ENCODE measurements at regions not wholly inside any gene's neighbourhood (a gene's known extent, or its start where the extent isn't known, plus 50 kb on each side); places are given as distances from the start of the nearest gene placed in this dataset.
"Not testable (repeated sequence)": the region's sequence is repeated elsewhere in the genome, so short reads cannot be mapped to it uniquely, and the experiment has no call there.

DNA sequence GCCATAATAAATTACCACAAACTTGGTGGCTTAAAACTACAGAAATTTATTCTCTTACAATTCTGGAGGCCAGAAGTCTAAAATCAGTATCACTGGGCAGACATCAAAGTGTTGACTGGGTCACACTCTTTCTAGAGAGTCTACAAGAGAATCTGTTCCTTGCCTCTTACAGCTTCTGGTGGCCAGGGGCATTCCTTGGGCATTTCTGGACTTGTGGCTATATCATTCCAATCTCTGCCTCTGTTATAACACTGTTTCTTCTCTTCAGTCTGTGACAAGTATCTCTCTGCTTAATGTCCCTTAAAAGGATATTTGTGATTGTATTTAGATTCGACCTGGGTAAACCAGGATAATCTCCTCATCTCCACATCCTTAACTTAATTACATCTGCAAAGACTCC, 207.3 kb upstream of the DCAF8L1 start:
- no peak for DNase-seq

DNA sequence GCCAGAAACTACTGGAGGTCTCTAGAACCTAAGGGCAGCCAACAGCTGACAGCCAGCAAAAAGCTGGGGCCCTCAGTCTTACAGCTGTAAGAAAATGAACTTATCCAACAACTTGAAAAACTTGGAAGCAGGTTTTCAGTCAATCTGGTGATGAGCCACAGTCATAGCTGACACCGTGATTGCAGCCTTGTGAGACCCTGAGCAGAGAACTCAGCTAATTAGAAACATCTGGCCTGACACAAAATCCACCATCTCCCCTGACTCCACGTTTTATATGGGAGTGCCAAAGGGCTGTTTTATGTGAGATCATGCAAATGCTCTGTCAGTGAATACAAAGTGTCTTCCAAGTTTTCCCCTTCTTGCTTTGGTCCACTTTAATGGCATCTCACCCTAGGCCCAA, 198.8 kb upstream of the DCAF8L1 start:
- DNase-seq = no peak

DNA sequence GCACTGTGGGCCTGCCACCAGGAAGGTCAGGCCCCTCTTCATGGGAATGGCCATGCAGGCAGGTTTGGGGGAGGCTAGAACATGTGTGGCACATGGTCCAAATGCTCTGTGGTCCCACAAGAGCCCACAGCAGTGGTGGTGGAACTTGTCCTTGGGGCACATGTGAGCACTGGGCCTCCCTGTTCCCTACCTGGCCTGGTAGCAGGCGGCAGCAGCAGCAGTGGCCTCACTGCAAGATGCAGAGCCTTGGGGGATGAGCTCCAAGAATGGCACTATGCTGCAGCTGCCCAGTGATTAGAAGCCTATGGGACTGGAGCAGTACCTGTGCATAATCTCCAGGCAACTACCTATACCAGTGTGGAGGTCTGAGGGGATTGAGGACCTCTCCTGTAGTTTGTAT, 197.0 kb upstream of the DCAF8L1 start:
- no peak for DNase-seq

- DNase-seq = peak; percentile 0
Observed at GRCh38 chrX:28177202-28177601, 196.0 kb upstream of the DCAF8L1 start.

DNA sequence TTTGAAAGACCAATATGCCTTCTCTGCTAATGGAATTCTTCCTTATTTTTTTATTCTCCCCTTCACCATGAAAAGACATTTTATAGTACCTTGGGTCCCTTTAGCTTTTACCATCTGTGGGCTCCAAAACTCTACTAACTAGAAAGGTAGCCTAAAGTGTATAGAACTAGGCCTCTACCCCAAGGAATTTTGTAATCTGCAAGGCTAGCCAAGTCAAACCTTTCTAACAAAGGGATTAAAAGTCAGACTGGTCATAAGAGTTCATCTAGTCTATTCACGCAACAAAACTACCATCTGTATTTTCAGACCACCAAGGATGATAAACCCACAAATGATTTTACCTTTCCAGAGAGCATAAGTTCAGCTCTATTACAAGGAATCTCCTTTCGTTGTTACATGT, 189.5 kb upstream of the DCAF8L1 start:
- no peak for DNase-seq

DNA sequence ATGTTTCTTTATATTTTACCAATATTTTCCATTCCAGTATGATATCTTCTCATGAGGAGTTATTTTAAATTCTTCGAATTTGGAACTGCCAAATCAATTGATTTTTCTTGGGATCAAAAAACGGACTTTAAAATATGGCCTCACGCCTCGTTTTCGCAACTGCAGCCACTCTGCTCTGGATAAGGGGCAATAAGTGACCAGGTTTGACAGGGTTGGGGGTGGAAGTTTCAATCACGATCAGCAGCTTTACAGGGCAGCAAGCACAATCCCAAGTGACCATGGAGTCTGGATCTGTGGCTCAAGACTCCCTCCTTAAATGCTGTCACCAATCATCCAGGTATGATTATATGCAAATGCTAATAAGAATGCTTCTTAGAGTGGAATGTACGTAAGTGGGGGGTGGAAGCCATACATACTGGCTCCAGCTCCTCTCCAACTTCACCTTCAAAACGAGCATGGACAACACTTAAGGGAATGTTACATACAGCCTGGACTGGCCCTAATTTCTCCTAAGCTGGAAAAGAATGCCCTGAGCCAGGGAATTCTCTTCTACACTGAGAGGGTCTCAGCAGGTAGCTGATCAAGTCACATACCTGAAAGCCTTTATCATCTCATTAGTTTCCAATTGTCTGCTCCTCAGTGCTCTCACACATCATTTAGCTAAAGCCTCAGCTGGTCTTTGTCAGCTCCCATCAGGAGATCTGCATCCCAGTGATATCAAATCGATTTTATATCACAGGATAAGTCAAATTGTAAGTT, 176.9 kb upstream of the DCAF8L1 start:
- no peak for DNase-seq

DNA sequence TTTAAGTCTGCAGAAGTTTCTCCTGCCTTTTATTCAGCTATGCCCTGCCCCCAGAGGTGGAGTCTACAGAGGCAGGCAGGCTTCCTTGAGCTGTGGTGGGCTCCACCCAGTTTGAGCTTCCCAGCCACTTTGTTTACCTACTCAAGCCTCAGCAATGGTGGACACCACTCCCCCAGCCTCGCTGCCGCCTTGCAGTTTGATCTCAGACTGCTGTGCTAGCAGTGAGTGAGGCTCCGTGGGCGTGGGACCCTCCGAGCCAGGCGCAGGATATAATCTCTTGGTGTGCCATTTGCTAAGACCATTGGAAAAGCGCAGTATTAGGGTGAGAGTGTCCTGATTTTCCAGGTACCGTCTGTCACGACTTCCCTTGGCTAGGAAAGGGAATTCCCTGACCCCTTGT, 171.0 kb upstream of the DCAF8L1 start:
- DNase-seq = not testable (repeated sequence)

GRCh38 chrX:28135378-28136047, 154.3 kb upstream of the DCAF8L1 start:
- no peak for DNase-seq

DNA sequence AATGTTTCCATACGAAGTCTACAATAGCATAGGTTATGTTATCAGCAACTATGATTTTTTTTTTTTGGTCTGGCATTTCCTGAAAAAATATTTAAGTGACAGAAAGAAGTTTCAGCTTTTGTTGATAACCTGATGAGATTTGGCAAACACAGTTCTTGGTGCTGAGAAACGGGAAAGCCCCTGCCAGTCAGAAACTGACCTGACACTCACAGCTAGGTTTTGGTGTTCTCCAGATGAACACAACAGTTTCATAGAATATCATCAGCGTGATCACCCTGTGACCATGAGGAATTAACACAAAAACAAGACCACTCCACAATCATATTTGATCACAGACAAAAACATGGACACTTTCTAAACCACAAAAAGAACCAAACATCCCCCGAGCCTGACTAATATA, 152.5 kb upstream of the DCAF8L1 start:
- no peak for DNase-seq

- DNase-seq = no peak
Observed at GRCh38 chrX:28127662-28128061, 146.4 kb upstream of the DCAF8L1 start.

DNA sequence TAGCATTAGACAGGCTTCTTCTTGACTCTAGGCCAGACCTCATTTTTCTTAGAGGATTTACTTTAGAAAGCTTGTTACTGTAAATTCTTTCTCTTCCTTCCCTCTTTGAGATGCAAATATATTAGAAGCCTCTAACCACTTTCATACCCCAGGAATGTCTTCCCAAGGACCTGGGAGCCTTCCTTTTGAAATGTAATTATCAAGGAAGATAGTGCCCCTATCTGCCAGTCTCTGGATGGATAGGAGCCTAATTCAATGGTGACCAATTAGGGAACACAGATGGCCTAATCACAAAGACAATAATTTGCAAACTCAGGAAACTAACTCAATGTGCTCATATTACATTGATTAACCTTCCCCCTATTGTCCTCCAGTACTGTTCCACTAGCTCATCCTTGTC, 145.6 kb upstream of the DCAF8L1 start:
- DNase-seq = no peak

- no peak for DNase-seq
Observed at GRCh38 chrX:28124416-28124815, 143.2 kb upstream of the DCAF8L1 start.

GRCh38 chrX:28120580-28121245, 139.5 kb upstream of the DCAF8L1 start:
- DNase-seq = not testable (repeated sequence)

- no peak for DNase-seq
Observed at GRCh38 chrX:28120072-28120471, 138.8 kb upstream of the DCAF8L1 start.

DNA sequence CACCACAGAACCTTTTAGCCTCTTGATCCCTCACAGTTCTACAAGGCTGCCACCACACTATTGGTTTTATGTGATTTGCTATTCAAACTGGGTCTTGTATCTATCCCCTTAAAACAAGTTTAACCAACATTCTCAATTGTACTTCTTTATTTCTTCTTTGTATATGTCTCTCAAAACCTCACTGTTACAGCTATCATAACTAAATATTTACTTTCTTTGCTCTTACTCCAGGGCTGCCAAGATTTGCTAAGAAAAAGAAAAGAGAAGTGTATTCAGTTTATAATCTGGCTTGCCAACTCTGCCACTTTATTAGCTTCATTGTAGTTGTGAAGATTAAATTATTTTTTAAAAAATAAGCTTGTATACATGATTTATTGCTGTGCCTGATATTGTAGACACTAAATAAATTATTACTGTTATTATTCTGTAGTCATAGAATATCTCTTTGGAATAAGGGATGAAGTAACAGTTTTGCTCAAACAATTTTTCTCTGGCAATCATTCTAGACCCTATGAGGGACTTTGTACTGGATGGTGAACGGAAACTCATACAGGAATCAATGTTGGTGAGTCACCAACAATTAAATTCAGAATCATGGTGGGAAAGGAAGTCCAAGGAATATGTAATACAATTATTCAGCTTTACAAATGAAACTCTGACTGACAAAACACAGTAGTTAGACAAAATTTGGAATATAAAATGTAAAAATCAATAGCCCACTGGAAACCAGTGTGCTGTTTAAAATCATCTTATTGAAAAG, 127.1 kb upstream of the DCAF8L1 start:
- no peak for DNase-seq

DNA sequence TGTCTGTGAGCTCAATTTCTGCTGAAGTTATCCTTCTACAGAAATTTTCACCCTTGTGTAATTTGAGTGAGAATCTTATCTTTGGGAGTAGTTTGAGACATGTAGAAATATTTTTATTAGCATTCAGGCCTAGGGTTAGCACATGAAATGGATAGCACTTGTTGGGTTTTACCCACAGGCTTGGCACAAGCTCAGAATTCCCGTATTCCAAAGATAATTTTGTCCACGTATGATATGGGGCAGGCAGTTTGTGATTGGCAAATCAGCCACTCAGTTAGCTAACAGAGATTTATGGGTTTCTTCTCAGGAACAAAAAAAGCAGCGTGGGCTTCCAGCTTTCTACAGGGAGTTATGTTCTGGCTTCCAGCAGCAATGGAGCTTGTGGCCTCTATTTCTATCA, 117.9 kb upstream of the DCAF8L1 start:
- no peak for DNase-seq

GRCh38 chrX:28085653-28086052, 104.4 kb upstream of the DCAF8L1 start:
- DNase-seq = no peak

- peak; percentile 1 for DNase-seq
Observed at GRCh38 chrX:28058901-28059300, 77.7 kb upstream of the DCAF8L1 start.

DNA sequence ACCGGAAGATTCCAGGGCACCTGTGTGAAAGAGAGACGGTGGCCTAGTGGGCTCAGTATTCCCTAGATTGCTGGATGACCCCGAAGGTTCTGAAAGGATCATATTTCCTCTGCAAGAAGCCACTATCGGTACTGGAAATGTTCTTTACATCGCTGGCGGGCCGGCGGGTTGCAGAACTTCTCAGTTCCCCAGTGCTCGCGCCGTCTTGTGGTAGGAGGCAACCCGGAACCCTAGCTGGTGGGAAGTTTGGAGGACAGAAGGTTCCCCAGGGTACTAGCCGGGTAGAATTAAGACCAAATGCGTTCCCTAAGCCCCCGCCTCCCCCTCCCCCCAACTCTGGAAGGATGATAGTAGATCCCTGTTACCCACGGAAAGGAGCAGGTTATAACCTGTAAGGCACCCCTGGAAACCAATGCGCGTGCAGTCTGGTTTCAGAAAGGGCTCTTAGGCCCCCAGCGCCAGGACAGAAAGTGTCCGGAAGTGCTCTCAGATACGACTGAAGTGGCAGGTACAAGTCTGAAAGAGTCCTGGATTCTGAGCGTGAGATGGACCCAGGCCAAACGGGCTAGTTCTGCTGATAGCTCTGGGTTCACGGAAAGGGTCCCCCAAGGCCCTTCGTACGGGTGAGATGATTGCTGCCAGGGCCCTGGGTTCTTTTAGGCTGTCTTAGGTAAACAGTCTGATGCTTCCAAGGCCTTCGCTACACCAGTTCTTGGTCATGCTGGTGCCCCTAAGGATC, 61.7 kb upstream of the DCAF8L1 start:
- no peak for DNase-seq

- no peak for DNase-seq
Observed at GRCh38 chrX:28042260-28042659, 61.0 kb upstream of the DCAF8L1 start.

DNA sequence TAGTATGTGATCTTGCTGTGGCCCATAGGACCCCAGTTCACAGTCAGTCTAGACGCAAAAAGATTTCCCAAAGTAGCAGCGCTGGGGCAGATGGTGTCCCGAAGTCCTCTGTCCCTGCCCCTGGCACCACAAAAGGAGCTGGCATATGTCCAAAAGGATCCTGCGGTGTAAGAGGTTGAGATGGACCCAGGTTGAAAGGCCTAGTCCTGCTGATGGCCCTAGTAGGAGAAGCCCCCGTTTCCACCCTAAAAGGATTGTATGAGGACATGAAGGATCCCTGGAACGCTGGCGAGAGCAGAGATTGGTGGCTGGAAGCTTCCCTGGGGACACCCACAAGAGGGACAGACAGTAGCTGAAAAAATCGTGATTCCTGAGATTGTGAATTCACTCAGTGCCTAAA, 58.0 kb upstream of the DCAF8L1 start:
- no peak for DNase-seq
